GM23338 (cell line): ENCODE measurements at regions not wholly inside any gene's neighbourhood (a gene's known extent, or its start where the extent isn't known, plus 50 kb on each side); places are given as distances from the start of the nearest gene placed in this dataset.

Source experiments
- ATAC-seq: fragments of 200-7000 bp; cut with Tn5 transposase; 3 replicates; pipeline ENCODE4 v1.9.1; 2020
- DNase-seq: peaks from one replicate; pipeline ENCODE4 v3.0.0-alpha.2; 2015; ENCODE audit warnings: low spot score
- H2AFZ ChIP-seq: fragments of 200-600 bp; sonication (generic); 2 replicates; pipeline ENCODE4 v1.8.0; 2016; ENCODE audit warnings: antibody characterized with exemption, mild to moderate bottlenecking, moderate library complexity
- H3F3A ChIP-seq: fragments of 200-600 bp; sonication (generic); replicated peaks from 2 replicates; pipeline ENCODE4 v1.8.0; 2017; ENCODE audit warnings: antibody characterized with exemption, mixed run types, low read depth
- H3K27ac ChIP-seq: fragments of 200-600 bp; sonication (generic); 2 replicates; pipeline ENCODE4 v1.6.1; 2016; ENCODE audit warnings: low read depth
- H3K27me3 ChIP-seq: fragments of 200-600 bp; sonication (generic); 2 replicates; pipeline ENCODE4 v1.8.0; 2016; ENCODE audit warnings: mild to moderate bottlenecking, mixed run types, moderate library complexity; ENCODE audit not compliant: insufficient read depth
- H3K36me3 ChIP-seq: fragments of 200-600 bp; sonication (generic); 2 replicates; pipeline ENCODE4 v1.8.0; 2016; ENCODE audit warnings: mild to moderate bottlenecking; ENCODE audit not compliant: insufficient read depth
- H3K4me1 ChIP-seq: fragments of 200-600 bp; sonication (generic); 2 replicates; pipeline ENCODE4 v1.8.0; 2016; ENCODE audit warnings: mild to moderate bottlenecking, moderate library complexity; ENCODE audit not compliant: insufficient read depth
- H3K4me2 ChIP-seq: fragments of 200-600 bp; sonication (generic); 2 replicates; pipeline ENCODE4 v1.7.1; 2017; ENCODE audit warnings: mixed run types
- H3K4me3 ChIP-seq: fragments of 200-600 bp; sonication (generic); 2 replicates; pipeline ENCODE4 v1.6.1; 2016; ENCODE audit warnings: mixed run types
- H3K79me2 ChIP-seq: fragments of 200-600 bp; sonication (generic); replicated peaks from 2 replicates; pipeline ENCODE4 v1.8.0; 2017; ENCODE audit warnings: mild to moderate bottlenecking; ENCODE audit not compliant: insufficient read depth
- H3K9me2 ChIP-seq: fragments of 200-600 bp; sonication (generic); 2 replicates; pipeline ENCODE4 v1.8.0; 2017; ENCODE audit not compliant: insufficient read depth
- H4K20me1 ChIP-seq: fragments of 200-600 bp; sonication (generic); replicated peaks from 2 replicates; pipeline ENCODE4 v1.8.0; 2017; ENCODE audit warnings: mild to moderate bottlenecking; ENCODE audit not compliant: insufficient read depth
- H3K27ac Mint-ChIP-seq: 2 replicates; pipeline ENCODE4 v1.8.0; 2020; ENCODE audit warnings: inconsistent platforms, mild to moderate bottlenecking, moderate library complexity, mixed read lengths
- H3K27me3 Mint-ChIP-seq: 3 replicates; pipeline ENCODE4 v1.8.0; 2022; ENCODE audit warnings: low read depth, mild to moderate bottlenecking, moderate library complexity, mixed read lengths, inconsistent platforms; ENCODE audit not compliant: insufficient read depth, poor library complexity
- H3K36me3 Mint-ChIP-seq: 3 replicates; pipeline ENCODE4 v1.8.0; 2021; ENCODE audit warnings: low read depth, mild to moderate bottlenecking, inconsistent platforms, moderate library complexity, mixed read lengths
- H3K4me1 Mint-ChIP-seq: 3 replicates; pipeline ENCODE4 v1.8.0; 2020; ENCODE audit warnings: mild to moderate bottlenecking, inconsistent platforms, mixed read lengths
- H3K4me3 Mint-ChIP-seq: 3 replicates; pipeline ENCODE4 v1.8.0; 2021; ENCODE audit warnings: moderate library complexity, mild to moderate bottlenecking, inconsistent platforms, mixed read lengths
- H3K9me3 Mint-ChIP-seq: 3 replicates; pipeline ENCODE4 v1.8.0; 2020; ENCODE audit warnings: moderate library complexity, mild to moderate bottlenecking, inconsistent platforms, mixed read lengths
- CREB1 ChIP-seq: fragments of 250-450 bp; sonication (Bioruptor Pico); IDR thresholded peaks from 2 replicates; pipeline ENCODE4 v1.5.0; 2020; ENCODE audit warnings: low read depth, mild to moderate bottlenecking, moderate library complexity
- POLR2AphosphoS5 ChIP-seq: IDR thresholded peaks from 2 replicates; pipeline ENCODE4 v1.6.1; 2016; ENCODE audit warnings: antibody characterized with exemption, low read depth
- ZNF114 ChIP-seq: fragments of 250-450 bp; sonication (Bioruptor Pico); IDR thresholded peaks from 2 replicates; pipeline ENCODE4 v1.5.0; 2020; ENCODE audit warnings: mild to moderate bottlenecking, moderate library complexity
- ZNF331 ChIP-seq: fragments of 250-450 bp; sonication (Bioruptor Pico); IDR thresholded peaks from 2 replicates; pipeline ENCODE4 v1.5.0; 2020; ENCODE audit warnings: low read depth, mild to moderate bottlenecking, moderate library complexity
- ZNF462 ChIP-seq: fragments of 250-450 bp; sonication (Bioruptor Pico); IDR thresholded peaks from 2 replicates; pipeline ENCODE4 v1.5.0; 2020; ENCODE audit warnings: mild to moderate bottlenecking, moderate library complexity

- no peak for TF ChIP-seq ZNF462 (CRISPR knock-in tag)
- no peak for TF ChIP-seq CREB1
- TF ChIP-seq POLR2AphosphoS5: no peak
Measured at GRCh38 chr3:166759736-166760513, 620.2 kb downstream of the ZBBX start (continued).

GRCh38 chr3:166752214-166752613 lies 627.9 kb downstream of the ZBBX start:
- Mint-ChIP-seq H3K4me1 (no peaks in the 10 kb centered on the region), H3K9me3 (no peaks in the 10 kb centered on the region; the same call in 2 of the 3 replicates), H3K27ac (no peak overlapping the region), H3K36me3 (no peaks in the 10 kb centered on the region), H3K4me3 (no peak overlapping the region), H3K27me3 (no peaks in the 10 kb centered on the region)
- H3K9me2 ChIP-seq: no peaks in the 10 kb centered on the region
- no peak overlapping the region for H3K27ac ChIP-seq
- no peak for ATAC-seq
- no peak overlapping the region for H2AFZ ChIP-seq
- H3K4me2 ChIP-seq: no peak overlapping the region
- no peaks in the 10 kb centered on the region for H3K4me1 ChIP-seq
- H3K79me2 ChIP-seq: no peaks in the 10 kb centered on the region
- no peak for DNase-seq
- H3F3A ChIP-seq: no peaks in the 10 kb centered on the region
- no peak overlapping the region for H3K4me3 ChIP-seq
- H4K20me1 ChIP-seq: no peaks in the 10 kb centered on the region
- no peaks in the 10 kb centered on the region for H3K36me3 ChIP-seq
- H3K27me3 ChIP-seq: no peaks in the 10 kb centered on the region
- TF ChIP-seq POLR2AphosphoS5 (no peak), ZNF331 (no peak), ZNF114 (CRISPR knock-in tag) (no peak), ZNF462 (CRISPR knock-in tag) (no peak)
